Neuron (in vitro differentiated cells): ENCODE measurements at regions not wholly inside any gene's neighbourhood (a gene's known extent, or its start where the extent isn't known, plus 50 kb on each side); places are given as distances from the start of the nearest gene placed in this dataset.
"Not testable (repeated sequence)": the region's sequence is repeated elsewhere in the genome, so short reads cannot be mapped to it uniquely, and the experiment has no call there.

Experiments
- H2AFZ ChIP-seq: one replicate; pipeline ENCODE4 v1.6.1; 2013; ENCODE audit warnings: low read depth, mild to moderate bottlenecking, inconsistent platforms, low read length, moderate library complexity
- H3K27me3 ChIP-seq: one replicate; pipeline ENCODE4 v1.6.1; 2013; ENCODE audit warnings: low read length; ENCODE audit not compliant: insufficient read depth
- H3K36me3 ChIP-seq: one replicate; pipeline ENCODE4 v1.6.1; 2013; ENCODE audit warnings: low read length; ENCODE audit not compliant: insufficient read depth
- H3K4me1 ChIP-seq: one replicate; pipeline ENCODE4 v1.6.1; 2013; ENCODE audit warnings: low read length; ENCODE audit not compliant: insufficient read depth
- H3K4me3 ChIP-seq: 2 replicates; pipeline ENCODE4 v1.5.1; 2013; ENCODE audit warnings: mild to moderate bottlenecking, low read length, moderate library complexity
- H3K9me3 ChIP-seq: one replicate; pipeline ENCODE4 v1.6.1; 2013; ENCODE audit warnings: low read length

DNA sequence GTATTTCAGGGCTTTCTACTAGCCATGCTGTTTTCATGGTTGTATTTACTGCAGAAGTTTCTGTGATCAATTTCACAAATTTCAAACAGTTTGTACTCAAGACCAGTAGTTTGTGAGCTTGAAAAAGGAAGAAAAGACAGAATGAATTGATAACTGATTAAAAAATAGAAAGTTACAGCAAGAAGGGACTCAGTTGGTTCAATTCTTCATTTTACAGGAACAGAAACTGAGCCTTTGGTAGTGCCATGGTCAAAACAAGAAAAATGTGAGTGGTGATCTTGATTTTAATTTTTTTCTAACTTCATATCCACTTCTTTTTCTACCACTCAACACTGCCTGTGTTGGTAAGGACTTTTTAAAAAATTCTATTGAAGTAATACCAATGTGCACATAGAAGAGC, 206.6 kb upstream of the NREP start:
- H3K4me1 ChIP-seq: no peaks in the 10 kb centered on the region

DNA sequence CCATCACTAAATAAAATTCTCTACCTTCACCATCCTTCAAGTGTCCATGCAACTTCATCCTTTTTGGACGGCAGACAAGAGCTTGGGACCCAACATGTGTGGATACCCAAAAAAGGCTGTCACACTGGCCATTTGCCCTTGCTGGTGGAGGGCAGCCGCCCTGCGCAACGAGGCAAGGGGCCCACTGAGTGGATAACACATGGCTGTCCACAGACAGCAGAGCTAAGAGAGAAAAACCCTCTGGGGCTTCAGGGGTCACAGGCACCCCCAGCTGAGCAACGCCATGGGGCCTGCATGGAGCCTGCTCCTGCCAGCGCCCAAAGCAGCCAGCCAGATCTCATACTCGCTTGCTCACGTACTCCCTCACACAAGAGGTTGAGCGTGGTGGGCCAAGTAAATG, 205.9 kb upstream of the NREP start:
- Histone ChIP-seq H3K4me1 (no peaks in the 10 kb centered on the region), H3K9me3 (no peaks in the 10 kb centered on the region), H2AFZ (no peak overlapping the region), H3K4me3 (no peak overlapping the region), H3K36me3 (no peaks in the 10 kb centered on the region), H3K27me3 (no peaks in the 10 kb centered on the region)

More for the DNA sequence above, 206.6 kb upstream of the NREP start:
- Histone ChIP-seq H3K36me3 (no peaks in the 10 kb centered on the region), H3K27me3 (no peaks in the 10 kb centered on the region), H3K9me3 (no peaks in the 10 kb centered on the region), H2AFZ (no peak overlapping the region), H3K4me3 (no peak overlapping the region)

DNA sequence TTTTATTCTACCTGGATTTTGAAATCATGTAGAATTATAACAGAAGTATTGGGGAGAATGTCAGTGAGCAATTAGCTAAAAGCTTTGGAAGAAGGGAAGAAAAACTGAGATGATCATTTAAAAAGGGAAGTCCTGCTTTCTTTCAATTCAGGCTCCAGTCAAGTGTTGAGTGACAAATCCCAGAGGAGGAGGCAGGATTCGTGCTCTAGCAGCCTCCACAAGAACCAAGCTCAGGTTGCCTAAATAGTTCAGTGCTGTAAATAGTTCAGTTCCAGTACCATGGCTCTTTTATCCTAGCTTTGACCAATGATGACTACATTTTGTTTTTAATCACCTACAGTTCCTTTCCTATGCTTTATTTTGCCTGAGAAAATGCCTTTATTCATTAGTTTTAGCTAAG, 204.9 kb upstream of the NREP start:
- Histone ChIP-seq H3K27me3 (no peaks in the 10 kb centered on the region), H3K4me1 (no peaks in the 10 kb centered on the region), H3K36me3 (no peaks in the 10 kb centered on the region), H2AFZ (no peak overlapping the region), H3K9me3 (no peaks in the 10 kb centered on the region), H3K4me3 (no peak overlapping the region)

DNA sequence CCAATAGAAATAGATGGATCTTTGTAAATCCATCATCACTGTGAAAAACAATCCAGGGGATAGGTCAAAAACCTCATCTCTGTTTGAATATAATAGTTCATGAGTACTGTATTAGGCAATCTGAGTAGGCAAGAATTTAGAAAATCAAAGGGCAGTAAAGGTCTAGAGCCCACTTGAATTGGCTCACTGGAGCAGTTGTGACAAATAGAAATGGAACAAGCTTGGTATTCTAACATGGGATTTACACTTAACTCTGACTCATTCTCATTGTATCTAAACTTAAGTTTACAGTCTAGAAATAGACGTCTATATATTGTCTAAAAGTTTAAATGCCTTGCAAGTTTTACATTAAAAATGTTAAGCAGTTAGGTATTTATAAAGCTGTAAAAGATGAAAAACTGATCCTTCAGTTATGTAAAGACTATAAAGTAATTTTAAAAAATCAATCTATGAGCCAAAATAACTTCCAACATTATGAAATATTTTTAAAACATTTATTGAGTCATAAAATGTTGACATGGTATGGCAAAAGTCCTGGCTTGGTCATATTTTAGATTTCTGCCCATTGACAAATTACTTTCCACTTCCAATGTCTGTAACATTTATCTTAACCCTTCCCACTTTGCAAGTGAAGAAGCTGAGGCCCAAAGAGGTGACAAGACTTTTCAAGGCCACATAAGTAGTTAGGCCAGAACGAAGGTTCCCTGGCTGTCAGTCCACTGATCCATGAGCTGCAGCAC, 203.7 kb upstream of the NREP start:
- no peak overlapping the region for H2AFZ ChIP-seq

DNA sequence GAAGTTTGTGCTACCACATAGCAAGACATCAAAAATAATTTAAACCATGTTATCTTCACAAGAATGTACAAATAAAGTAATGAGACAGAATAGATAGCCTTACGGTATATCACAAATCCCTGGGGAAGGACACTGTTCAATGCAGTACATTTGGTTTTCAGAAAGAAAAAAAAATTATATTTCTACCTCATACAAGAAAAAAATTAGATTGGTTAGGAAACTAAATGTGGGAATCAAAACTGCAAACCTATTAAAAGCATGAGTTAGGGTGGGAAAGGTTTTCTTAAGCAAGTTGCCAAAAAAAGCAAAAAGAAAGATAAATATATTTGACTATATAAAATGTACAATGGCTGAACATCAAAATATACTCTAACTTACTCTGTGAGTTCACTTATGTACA, 201.9 kb upstream of the NREP start:
- Histone ChIP-seq H3K9me3 (no peaks in the 10 kb centered on the region), H3K4me3 (no peak overlapping the region), H2AFZ (no peak overlapping the region), H3K36me3 (no peaks in the 10 kb centered on the region), H3K4me1 (peaks cover 5% of the 10 kb centered on the region), H3K27me3 (no peaks in the 10 kb centered on the region)

More for the DNA sequence above, 203.7 kb upstream of the NREP start:
- no peaks in the 10 kb centered on the region for H3K36me3 ChIP-seq
- H3K4me3 ChIP-seq: no peak overlapping the region
- H3K9me3 ChIP-seq: no peaks in the 10 kb centered on the region
- H3K27me3 ChIP-seq: no peaks in the 10 kb centered on the region
- no peaks in the 10 kb centered on the region for H3K4me1 ChIP-seq

DNA sequence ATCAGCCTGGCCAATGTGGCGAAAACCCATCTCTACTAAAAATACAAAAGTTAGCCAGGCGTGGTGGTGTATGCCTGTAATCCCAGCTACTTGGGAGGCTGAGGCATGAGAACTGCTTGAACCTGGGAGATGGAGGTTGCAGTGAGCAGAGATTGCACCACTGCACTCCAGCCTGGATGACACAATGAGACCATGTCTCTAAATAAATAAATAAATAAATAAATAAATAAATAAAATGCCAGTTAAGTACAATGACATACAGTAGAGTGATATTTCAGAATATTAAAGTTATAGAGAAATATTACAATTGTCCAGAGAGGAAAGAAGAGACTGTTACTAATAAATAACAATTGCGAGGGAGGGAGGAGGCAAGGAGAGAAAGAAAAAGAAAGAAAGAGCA, 199.8 kb upstream of the NREP start:
- H3K4me1 ChIP-seq, H2AFZ ChIP-seq, H3K27me3 ChIP-seq, H3K9me3 ChIP-seq, H3K36me3 ChIP-seq, H3K4me3 ChIP-seq: not testable (repeated sequence)

DNA sequence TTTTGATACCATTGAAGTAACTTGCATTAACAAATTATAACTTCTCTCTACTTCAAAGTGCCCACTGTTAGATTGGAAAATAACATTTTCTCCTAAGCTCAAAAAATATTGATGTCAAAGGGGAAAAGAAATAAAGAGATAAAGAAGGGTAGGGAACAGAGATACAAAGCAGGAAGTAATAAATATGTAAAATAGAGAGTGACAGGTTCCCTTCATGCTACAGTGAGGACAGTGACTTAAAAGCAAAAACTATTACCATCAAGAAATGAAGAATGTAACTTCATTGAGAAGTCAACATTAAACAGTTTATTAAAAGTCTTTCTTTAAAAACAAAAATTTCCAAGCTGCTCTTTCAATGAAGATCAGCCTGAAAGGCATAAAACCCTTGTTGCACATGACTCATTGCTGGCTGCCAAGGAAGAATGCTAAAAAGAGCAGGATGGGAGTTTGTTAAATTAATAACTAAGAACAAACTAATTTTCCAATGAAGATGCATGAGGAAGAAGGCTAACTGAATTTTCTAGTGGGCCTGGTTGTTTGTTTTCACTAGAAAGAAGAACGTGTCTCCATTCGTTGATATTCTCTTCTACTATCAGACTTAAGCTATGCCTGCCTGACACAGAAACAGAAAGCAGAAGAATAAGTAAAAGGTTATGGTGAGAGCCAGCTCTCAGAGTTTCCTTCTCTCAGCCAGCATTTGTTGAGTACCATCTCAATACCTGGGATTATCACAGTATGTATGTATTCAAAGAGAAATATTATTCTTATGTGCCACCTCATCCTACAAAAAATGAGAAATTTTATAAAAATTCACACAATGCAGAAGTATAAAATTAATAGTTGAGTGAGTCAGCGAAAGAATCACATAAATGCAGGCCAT, 197.8 kb upstream of the NREP start:
- no peak overlapping the region for H2AFZ ChIP-seq
- no peaks in the 10 kb centered on the region for H3K27me3 ChIP-seq
- H3K36me3 ChIP-seq: no peaks in the 10 kb centered on the region
- H3K4me3 ChIP-seq: no peak overlapping the region
- H3K4me1 ChIP-seq: peaks cover 5% of the 10 kb centered on the region
- H3K9me3 ChIP-seq: no peaks in the 10 kb centered on the region

DNA sequence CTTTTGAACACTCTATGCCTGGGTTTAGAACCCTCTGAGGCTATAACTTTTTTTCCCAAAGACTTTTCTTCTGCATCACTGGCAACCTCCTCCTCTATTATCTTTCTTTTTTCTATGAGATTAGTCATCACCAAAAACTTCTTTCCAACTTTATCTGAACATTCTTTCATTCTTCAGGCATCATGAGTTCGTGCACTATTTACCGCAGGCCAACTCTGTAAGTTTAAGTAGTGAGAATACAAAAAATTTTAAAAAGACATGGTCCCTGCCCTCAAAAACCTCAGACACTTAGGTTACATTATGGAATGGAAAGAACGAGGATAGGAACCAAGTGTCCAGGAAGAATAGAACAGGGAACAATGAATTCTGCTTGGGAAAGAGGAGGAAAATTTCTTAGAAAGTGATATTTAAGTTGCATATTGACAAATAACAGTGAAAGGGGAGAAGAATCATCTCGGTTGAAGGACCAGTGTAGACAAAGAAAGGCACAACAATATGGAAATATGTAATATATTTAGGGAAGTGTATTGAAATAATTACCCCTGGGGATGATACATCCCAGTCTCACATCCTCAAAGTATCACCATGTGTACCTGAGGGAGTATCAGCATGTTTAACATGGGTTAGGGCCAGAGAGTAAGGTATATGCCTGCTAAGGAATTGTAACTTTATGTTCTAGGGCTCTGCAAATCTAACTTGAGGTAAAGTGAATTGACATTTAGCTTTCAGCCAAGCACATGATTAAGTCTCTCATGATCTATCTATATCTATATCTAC, 196.5 kb upstream of the NREP start:
- Histone ChIP-seq H3K9me3 (no peaks in the 10 kb centered on the region), H2AFZ (no peak overlapping the region), H3K4me1 (peaks cover 5% of the 10 kb centered on the region), H3K4me3 (no peak overlapping the region), H3K36me3 (no peaks in the 10 kb centered on the region), H3K27me3 (no peaks in the 10 kb centered on the region)

DNA sequence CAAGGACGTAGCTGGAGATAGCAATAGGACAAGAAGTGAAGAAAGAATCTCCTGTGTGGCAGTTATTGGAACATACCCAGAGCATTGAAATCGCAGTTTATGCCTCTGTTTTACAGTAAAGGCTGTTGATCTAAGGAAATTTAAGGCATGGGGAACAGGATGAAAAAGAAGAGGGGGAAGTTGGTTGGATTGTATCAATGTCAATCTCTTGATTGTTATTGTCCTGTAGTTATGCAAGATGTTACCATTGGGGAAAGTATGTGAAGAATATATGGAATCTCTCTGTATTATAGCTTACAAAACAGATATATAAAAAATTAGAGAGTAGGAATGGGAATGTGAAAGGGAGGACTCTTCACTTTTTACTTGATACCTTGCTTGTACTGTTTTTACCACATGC, 195.6 kb upstream of the NREP start:
- H2AFZ ChIP-seq: no peak overlapping the region
- no peaks in the 10 kb centered on the region for H3K36me3 ChIP-seq
- H3K9me3 ChIP-seq: no peaks in the 10 kb centered on the region
- H3K4me3 ChIP-seq: no peak overlapping the region
- H3K27me3 ChIP-seq: no peaks in the 10 kb centered on the region
- peaks cover 5% of the 10 kb centered on the region for H3K4me1 ChIP-seq

DNA sequence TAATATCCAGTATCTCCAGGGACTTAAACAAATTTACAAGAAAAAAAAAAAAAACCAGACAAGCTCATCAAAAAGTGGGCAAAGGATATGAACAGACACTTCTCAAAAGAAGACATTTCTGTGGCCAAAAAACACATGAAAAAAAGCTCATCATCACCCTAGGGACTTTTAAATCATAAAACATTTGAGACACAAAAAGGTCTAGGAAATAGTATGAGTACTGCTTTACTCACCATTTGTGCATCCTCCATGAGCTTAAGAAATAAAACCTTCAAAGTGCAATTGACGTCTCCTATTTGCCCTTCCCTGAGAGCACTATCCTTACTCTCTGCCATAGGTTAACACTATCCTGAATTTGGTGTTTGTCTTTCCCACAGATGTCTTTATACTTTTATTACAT, 193.7 kb upstream of the NREP start:
- H3K4me3 ChIP-seq: no peak overlapping the region
- no peak overlapping the region for H2AFZ ChIP-seq
- H3K36me3 ChIP-seq: no peaks in the 10 kb centered on the region
- peaks cover 5% of the 10 kb centered on the region for H3K4me1 ChIP-seq
- no peaks in the 10 kb centered on the region for H3K9me3 ChIP-seq
- no peaks in the 10 kb centered on the region for H3K27me3 ChIP-seq

DNA sequence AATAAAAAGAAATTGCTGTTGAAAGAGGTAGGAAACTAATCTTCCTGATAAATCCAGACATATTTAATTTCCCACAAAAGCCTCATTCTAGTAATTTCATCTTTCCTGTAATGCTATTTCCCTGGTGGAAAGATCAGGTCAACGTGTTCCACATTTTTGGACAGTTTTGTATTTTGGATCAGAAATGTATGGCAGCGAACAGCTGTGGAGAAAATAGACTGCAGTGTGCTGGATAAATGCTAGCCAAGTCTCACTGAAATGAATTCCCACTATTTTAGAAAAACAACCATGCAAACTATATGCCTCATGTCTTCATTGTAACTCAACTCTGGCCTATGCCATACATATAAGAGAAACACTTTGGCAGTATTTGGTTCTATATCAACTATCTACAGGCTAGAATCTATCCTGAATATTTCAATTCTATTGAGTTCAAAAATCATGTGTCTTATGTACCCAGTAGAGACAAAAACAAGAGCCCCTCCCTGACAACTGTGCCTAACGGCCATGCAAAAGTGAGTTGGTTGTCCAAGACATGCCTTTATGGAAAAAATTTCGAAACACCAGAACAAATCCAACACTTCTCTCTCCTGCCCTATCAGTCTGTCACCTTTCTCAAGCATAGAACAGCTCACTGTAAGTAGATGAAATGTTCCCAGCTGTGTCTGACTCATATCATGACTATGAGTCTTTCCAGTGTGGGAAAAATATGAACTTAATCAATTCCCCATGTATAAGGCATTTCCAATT, 191.3 kb upstream of the NREP start:
- Histone ChIP-seq H2AFZ (no peak overlapping the region), H3K4me3 (no peak overlapping the region), H3K9me3 (no peaks in the 10 kb centered on the region), H3K4me1 (peaks cover under 1% of the 10 kb centered on the region), H3K36me3 (no peaks in the 10 kb centered on the region), H3K27me3 (no peaks in the 10 kb centered on the region)

DNA sequence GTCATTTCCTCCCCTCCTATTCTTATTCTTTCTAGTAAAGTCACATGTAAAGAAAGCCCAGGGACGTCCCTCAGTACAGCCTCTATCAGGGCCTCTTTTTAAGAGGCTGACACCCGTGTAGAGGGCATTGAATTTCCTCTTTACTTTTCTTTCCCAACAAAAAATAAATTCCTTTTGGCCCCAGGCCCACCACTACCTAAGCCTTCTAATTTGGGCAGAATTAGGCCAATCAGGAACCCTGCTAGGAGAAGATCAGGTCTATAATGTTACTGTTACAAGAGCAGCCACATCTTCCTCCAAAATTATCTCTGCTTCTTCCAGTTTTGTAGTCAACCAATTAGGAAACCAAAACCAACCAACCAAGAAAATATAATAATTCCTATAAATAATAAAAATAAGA, 189.6 kb upstream of the NREP start:
- Histone ChIP-seq H3K4me1 (peaks cover 6% of the 10 kb centered on the region), H3K36me3 (no peaks in the 10 kb centered on the region)

More for the DNA sequence above, 189.6 kb upstream of the NREP start:
- Histone ChIP-seq H3K27me3 (no peaks in the 10 kb centered on the region), H2AFZ (no peak overlapping the region), H3K9me3 (no peaks in the 10 kb centered on the region), H3K4me3 (no peak overlapping the region)
